A549 (cell line): ENCODE measurements at regions not wholly inside any gene's neighbourhood (a gene's known extent, or its start where the extent isn't known, plus 50 kb on each side); places are given as distances from the start of the nearest gene placed in this dataset.

ENCODE experiments used
- ATAC-seq, 2 experiments: fragments of 200-7000 bp in 1 of 2; fragments of >200 bp in 1 of 2; cut with Nextera tagmentation in 1 of 2; cut with Tn5 transposase in 1 of 2; 3 replicates each; pipeline versions ENCODE4 v1.8.0 to v1.9.1; 2018 to 2020; ENCODE audit warnings: mild to moderate bottlenecking in 1 of 2, moderate library complexity in 1 of 2
- CTCF ChIA-PET: fragments of 300-600 bp; sonication (Branson Sonifier 250); formaldehyde crosslinking; extraction: SDS; loops from one replicate; lab custom pipeline; 2021; ENCODE audit warnings: antibody characterized with exemption, inconsistent platforms; lab: Yijun Ruan, JAX
- POLR2A ChIA-PET: fragments of 350-600 bp; formaldehyde crosslinking; extraction: SDS; loops from one replicate; lab custom pipeline; 2021; ENCODE audit warnings: antibody characterized with exemption, inconsistent platforms; lab: Yijun Ruan, JAX
- DNase-seq, 2 experiments: peaks; one replicate each; pipeline versions ENCODE4 v3.0.0 to v3.0.0-alpha.2; 2011 to 2016; ENCODE audit warnings: low read depth in 1 of 2, low spot score in 1 of 2
- FAIRE-seq: peaks from 2 replicates; lab custom pipeline; 2011; peaks lifted over from hg19 to GRCh38; lab: Jason Lieb, UNC
- H3K27ac ChIP-seq, 2 experiments: fragments of >200 bp; sonication (Bioruptor Twin); formaldehyde crosslinking; 3 replicates each; pipeline ENCODE4 v1.5.1; 2016 to 2017
- H3K4me1 ChIP-seq: fragments of >200 bp; sonication (Bioruptor Twin); formaldehyde crosslinking; 3 replicates; pipeline ENCODE4 v1.6.1; 2016
- H3K4me2 ChIP-seq: fragments of >200 bp; sonication (Bioruptor Twin); formaldehyde crosslinking; 3 replicates; pipeline ENCODE4 v1.6.1; 2016
- H3K4me3 ChIP-seq: fragments of >200 bp; sonication (Bioruptor Twin); formaldehyde crosslinking; 3 replicates; pipeline ENCODE4 v1.5.1; 2016
- H3K9me3 ChIP-seq: fragments of >200 bp; sonication (Bioruptor Twin); formaldehyde crosslinking; 3 replicates; pipeline ENCODE4 v1.6.1; 2016
- BHLHE40 ChIP-seq: IDR thresholded peaks from 2 replicates; pipeline ENCODE4 v1.6.1; 2012; ENCODE audit warnings: low read depth, low read length, inconsistent platforms
- CEBPB ChIP-seq, 2 experiments: fragments of >200 bp in 1 of 2; sonication (Bioruptor Twin) in 1 of 2; formaldehyde crosslinking in 1 of 2; IDR thresholded peaks; 2 replicates each; pipeline ENCODE4 v1.6.1; 2012 to 2016
- CHD2 ChIP-seq: fragments of 150-350 bp; IDR thresholded peaks from 2 replicates; pipeline ENCODE4 v1.6.1; 2014; ENCODE audit warnings: low read length; ENCODE audit not compliant: partially characterized antibody
- EHF ChIP-seq: fragments of 250-450 bp; sonication (Bioruptor Pico); IDR thresholded peaks from 2 replicates; pipeline ENCODE4 v1.5.0; 2020; ENCODE audit warnings: mild to moderate bottlenecking
- EP300 ChIP-seq, 2 experiments: fragments of >200 bp; sonication (Bioruptor Twin); formaldehyde crosslinking; IDR thresholded peaks; 2 replicates in 1 of 2; 3 replicates in 1 of 2; pipeline ENCODE4 v1.6.1; 2016 to 2017
- ESRRA ChIP-seq: fragments of 150-350 bp; IDR thresholded peaks from 2 replicates; pipeline ENCODE4 v1.6.1; 2014; ENCODE audit warnings: mild to moderate bottlenecking, low read length, borderline replicate concordance
- HDAC2 ChIP-seq: fragments of 200-600 bp; sonication (generic); IDR thresholded peaks from 2 replicates; pipeline ENCODE4 v1.6.1; 2016
- HEYL ChIP-seq: fragments of 250-450 bp; sonication (Bioruptor Pico); IDR thresholded peaks from 2 replicates; pipeline ENCODE4 v1.8.0; 2021; ENCODE audit warnings: mild to moderate bottlenecking, moderate library complexity
- HOXB13 ChIP-seq: fragments of 250-450 bp; sonication (Bioruptor Pico); IDR thresholded peaks from 2 replicates; pipeline ENCODE4 v1.5.0; 2020; ENCODE audit warnings: low read depth, mild to moderate bottlenecking, moderate library complexity
- HOXB5 ChIP-seq: fragments of 250-450 bp; sonication (Bioruptor Pico); IDR thresholded peaks from 2 replicates; pipeline ENCODE4 v1.5.0; 2020; ENCODE audit warnings: mild to moderate bottlenecking, moderate library complexity
- JUN ChIP-seq, 2 experiments: fragments of >200 bp; sonication (Bioruptor Twin); formaldehyde crosslinking; IDR thresholded peaks; 2 replicates in 1 of 2; 3 replicates in 1 of 2; pipeline ENCODE4 v1.6.1; 2016 to 2017
- JUNB ChIP-seq: fragments of >200 bp; sonication (Bioruptor Twin); formaldehyde crosslinking; IDR thresholded peaks from 2 replicates; pipeline ENCODE4 v1.6.1; 2016
- KDM1A ChIP-seq: fragments of 200-600 bp; sonication (generic); IDR thresholded peaks from 2 replicates; pipeline ENCODE4 v1.6.1; 2016; ENCODE audit warnings: low read depth, mild to moderate bottlenecking
- MAFK ChIP-seq: fragments of 450-650 bp; IDR thresholded peaks from 2 replicates; pipeline ENCODE4 v1.6.1; 2014; ENCODE audit not compliant: partially characterized antibody
- NFE2L2 ChIP-seq: fragments of 150-350 bp; conservative IDR thresholded peaks from 2 replicates; pipeline ENCODE4 v1.6.1; 2014; ENCODE audit warnings: low read length
- SREBF2 ChIP-seq: fragments of 450-650 bp; IDR thresholded peaks from 2 replicates; pipeline ENCODE4 v1.6.1; 2014; ENCODE audit warnings: mild to moderate bottlenecking, moderate library complexity
- TFCP2L1 ChIP-seq: fragments of 250-450 bp; sonication (Bioruptor Pico); IDR thresholded peaks from 2 replicates; pipeline ENCODE4 v1.5.0; 2021; ENCODE audit warnings: mild to moderate bottlenecking
- WGBS: methylation state at CpG from one replicate; pipeline ENCODE4 v1.1.6; 2017; ENCODE audit errors: missing lambda C conversion rate; 5-methylcytosine and 5-hydroxymethylcytosine counted together
- TF ChIP-seq, protein P1 (sequence below): fragments of 200-600 bp; sonication (generic); IDR thresholded peaks from 2 replicates; pipeline ENCODE4 v1.6.1; 2016; ENCODE audit warnings: antibody characterized with exemption, mild to moderate bottlenecking, moderate library complexity
- TF ChIP-seq, protein P2 (sequence below): fragments of >200 bp; sonication (Bioruptor Twin); formaldehyde crosslinking; IDR thresholded peaks from 2 replicates; pipeline ENCODE4 v1.6.1; 2016
- TF ChIP-seq, protein P3 (sequence below): fragments of 150-350 bp; IDR thresholded peaks from 2 replicates; pipeline ENCODE4 v1.6.1; 2014; ENCODE audit warnings: low read depth, mild to moderate bottlenecking, low read length
- TF ChIP-seq, protein P4 (sequence below): IDR thresholded peaks from 2 replicates; pipeline ENCODE4 v1.6.1; 2012; ENCODE audit warnings: low read depth, borderline replicate concordance

DNA sequence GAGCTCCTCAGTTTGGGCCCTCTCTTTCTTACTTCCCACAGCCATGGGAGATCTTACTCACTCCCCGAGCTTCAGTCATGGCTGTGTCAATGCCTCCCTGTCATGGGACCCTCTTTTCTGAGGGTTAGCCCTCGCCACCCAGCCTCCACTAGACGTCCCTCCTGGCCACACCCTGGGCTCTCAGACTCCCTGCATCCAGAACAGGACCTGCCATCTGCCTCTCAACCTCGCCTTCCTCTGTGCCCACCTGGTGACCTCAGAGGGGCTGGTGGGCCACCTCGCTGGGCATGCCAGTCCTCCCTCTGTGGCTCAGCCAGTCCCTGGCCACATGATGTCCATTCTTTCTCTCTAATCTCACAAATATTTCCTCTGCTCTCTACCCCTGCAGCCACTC is 54.6 kb upstream of the MED9 start:
- WGBS = 48% methylated on average over 5 of the region's 5 CpGs
- Histone ChIP-seq H3K27ac (no peak overlapping the region), H3K4me1 (no peaks in the 10 kb centered on the region)
- FAIRE-seq = no peak
- CTCF ChIA-PET = interaction anchor here (1.0 to 1.8 kb wide), 5 partner anchors 10 to 147 kb away, joined by 3 to 5 read pairs (median 3); partner anchors contain the start of gene RASD1
- POLR2A ChIA-PET = no interaction called here
- DNase-seq = no peak
- TF ChIP-seq, protein P1, sequence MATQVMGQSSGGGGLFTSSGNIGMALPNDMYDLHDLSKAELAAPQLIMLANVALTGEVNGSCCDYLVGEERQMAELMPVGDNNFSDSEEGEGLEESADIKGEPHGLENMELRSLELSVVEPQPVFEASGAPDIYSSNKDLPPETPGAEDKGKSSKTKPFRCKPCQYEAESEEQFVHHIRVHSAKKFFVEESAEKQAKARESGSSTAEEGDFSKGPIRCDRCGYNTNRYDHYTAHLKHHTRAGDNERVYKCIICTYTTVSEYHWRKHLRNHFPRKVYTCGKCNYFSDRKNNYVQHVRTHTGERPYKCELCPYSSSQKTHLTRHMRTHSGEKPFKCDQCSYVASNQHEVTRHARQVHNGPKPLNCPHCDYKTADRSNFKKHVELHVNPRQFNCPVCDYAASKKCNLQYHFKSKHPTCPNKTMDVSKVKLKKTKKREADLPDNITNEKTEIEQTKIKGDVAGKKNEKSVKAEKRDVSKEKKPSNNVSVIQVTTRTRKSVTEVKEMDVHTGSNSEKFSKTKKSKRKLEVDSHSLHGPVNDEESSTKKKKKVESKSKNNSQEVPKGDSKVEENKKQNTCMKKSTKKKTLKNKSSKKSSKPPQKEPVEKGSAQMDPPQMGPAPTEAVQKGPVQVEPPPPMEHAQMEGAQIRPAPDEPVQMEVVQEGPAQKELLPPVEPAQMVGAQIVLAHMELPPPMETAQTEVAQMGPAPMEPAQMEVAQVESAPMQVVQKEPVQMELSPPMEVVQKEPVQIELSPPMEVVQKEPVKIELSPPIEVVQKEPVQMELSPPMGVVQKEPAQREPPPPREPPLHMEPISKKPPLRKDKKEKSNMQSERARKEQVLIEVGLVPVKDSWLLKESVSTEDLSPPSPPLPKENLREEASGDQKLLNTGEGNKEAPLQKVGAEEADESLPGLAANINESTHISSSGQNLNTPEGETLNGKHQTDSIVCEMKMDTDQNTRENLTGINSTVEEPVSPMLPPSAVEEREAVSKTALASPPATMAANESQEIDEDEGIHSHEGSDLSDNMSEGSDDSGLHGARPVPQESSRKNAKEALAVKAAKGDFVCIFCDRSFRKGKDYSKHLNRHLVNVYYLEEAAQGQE = no peak
- no peak for TF ChIP-seq SREBF2
- TF ChIP-seq KDM1A = no peak
- TF ChIP-seq, protein P2, sequence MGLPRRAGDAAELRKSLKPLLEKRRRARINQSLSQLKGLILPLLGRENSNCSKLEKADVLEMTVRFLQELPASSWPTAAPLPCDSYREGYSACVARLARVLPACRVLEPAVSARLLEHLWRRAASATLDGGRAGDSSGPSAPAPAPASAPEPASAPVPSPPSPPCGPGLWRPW = no peak
- TF ChIP-seq ESRRA = no peak
- no peak for TF ChIP-seq JUN (IDR thresholded peaks at IDR 0.05)
- no peak for TF ChIP-seq MAFK
- no peak for TF ChIP-seq HOXB5 (CRISPR knock-in tag)
- TF ChIP-seq HEYL (CRISPR knock-in tag) = no peak
- no peak for TF ChIP-seq HOXB13 (CRISPR knock-in tag)
- TF ChIP-seq EHF = no peak
- TF ChIP-seq, protein P3, sequence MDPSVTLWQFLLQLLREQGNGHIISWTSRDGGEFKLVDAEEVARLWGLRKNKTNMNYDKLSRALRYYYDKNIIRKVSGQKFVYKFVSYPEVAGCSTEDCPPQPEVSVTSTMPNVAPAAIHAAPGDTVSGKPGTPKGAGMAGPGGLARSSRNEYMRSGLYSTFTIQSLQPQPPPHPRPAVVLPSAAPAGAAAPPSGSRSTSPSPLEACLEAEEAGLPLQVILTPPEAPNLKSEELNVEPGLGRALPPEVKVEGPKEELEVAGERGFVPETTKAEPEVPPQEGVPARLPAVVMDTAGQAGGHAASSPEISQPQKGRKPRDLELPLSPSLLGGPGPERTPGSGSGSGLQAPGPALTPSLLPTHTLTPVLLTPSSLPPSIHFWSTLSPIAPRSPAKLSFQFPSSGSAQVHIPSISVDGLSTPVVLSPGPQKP = no peak
- TF ChIP-seq EP300 (IDR thresholded peaks at IDR 0.05) = no peak
- TF ChIP-seq CHD2 = no peak
- TF ChIP-seq BHLHE40 = no peak
- no peak for TF ChIP-seq TFCP2L1
- TF ChIP-seq, all 56 proteins: peak for 0
- no peak overlapping the region for H3K4me3 ChIP-seq
- H3K4me2 ChIP-seq = no peak overlapping the region
- H3K9me3 ChIP-seq = peaks cover 18% of the 10 kb centered on the region
- ATAC-seq = no peak

DNA sequence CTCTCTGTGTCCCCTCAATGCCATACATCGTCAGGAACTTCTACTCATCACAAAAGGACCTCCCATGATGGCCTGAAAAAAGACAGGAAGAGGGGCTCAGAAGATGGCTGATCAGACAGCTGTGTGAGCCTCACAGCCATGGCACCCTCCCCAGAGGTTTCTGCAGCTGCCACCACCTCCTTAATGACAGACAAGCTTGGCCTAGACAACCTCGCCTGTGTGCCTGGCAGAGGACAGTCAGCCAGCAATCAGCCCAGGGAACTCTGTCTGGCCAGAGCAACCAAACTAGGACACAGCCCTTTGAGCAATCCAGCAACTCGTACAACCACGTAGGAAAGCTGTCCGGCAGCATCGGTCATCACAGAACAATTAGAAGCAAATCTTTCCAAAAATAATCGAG is 54.2 kb upstream of the MED9 start:
- DNase-seq (no peak), FAIRE-seq (no peak), ATAC-seq (no peak)
- POLR2A ChIA-PET = no interaction called here
- no peak overlapping the region for H3K4me2 ChIP-seq
- TF ChIP-seq HEYL (CRISPR knock-in tag) (no peak), HDAC2 (no peak), HOXB13 (CRISPR knock-in tag) (no peak), JUNB (no peak), NFE2L2 (no peak), CEBPB (IDR thresholded peaks at IDR 0.05) (no peak)
- TF ChIP-seq, protein P4, sequence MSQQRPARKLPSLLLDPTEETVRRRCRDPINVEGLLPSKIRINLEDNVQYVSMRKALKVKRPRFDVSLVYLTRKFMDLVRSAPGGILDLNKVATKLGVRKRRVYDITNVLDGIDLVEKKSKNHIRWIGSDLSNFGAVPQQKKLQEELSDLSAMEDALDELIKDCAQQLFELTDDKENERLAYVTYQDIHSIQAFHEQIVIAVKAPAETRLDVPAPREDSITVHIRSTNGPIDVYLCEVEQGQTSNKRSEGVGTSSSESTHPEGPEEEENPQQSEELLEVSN = no peak
- CTCF ChIA-PET = interaction anchor here (1.0 to 1.8 kb wide), 7 partner anchors 13 to 147 kb away, joined by 3 to 5 read pairs (median 3); no protein-coding TSS in a partner anchor
- H3K4me1 ChIP-seq = no peaks in the 10 kb centered on the region
- WGBS = 70% methylated on average over 7 of the region's 7 CpGs
- H3K4me3 ChIP-seq = no peak overlapping the region
- H3K27ac ChIP-seq = no peak overlapping the region
- peaks cover 18% of the 10 kb centered on the region for H3K9me3 ChIP-seq
